A549 (cell line): ENCODE measurements at regions not wholly inside any gene's neighbourhood (a gene's known extent, or its start where the extent isn't known, plus 50 kb on each side); places are given as distances from the start of the nearest gene placed in this dataset.

Experiments
- ATAC-seq, 2 experiments: fragments of 200-7000 bp in 1 of 2; fragments of >200 bp in 1 of 2; cut with Nextera tagmentation in 1 of 2; cut with Tn5 transposase in 1 of 2; 3 replicates each; pipeline versions ENCODE4 v1.8.0 to v1.9.1; 2018 to 2020; ENCODE audit warnings: mild to moderate bottlenecking in 1 of 2, moderate library complexity in 1 of 2
- CTCF ChIA-PET: fragments of 300-600 bp; sonication (Branson Sonifier 250); formaldehyde crosslinking; extraction: SDS; loops from one replicate; lab custom pipeline; 2021; ENCODE audit warnings: antibody characterized with exemption, inconsistent platforms; lab: Yijun Ruan, JAX
- POLR2A ChIA-PET: fragments of 350-600 bp; formaldehyde crosslinking; extraction: SDS; loops from one replicate; lab custom pipeline; 2021; ENCODE audit warnings: antibody characterized with exemption, inconsistent platforms; lab: Yijun Ruan, JAX
- DNase-seq, 2 experiments: peaks; one replicate each; pipeline versions ENCODE4 v3.0.0 to v3.0.0-alpha.2; 2011 to 2016; ENCODE audit warnings: low read depth in 1 of 2, low spot score in 1 of 2
- FAIRE-seq: peaks from 2 replicates; lab custom pipeline; 2011; peaks lifted over from hg19 to GRCh38; lab: Jason Lieb, UNC
- H3K27ac ChIP-seq, 2 experiments: fragments of >200 bp; sonication (Bioruptor Twin); formaldehyde crosslinking; 3 replicates each; pipeline ENCODE4 v1.5.1; 2016 to 2017
- H3K4me1 ChIP-seq: fragments of >200 bp; sonication (Bioruptor Twin); formaldehyde crosslinking; 3 replicates; pipeline ENCODE4 v1.6.1; 2016
- H3K4me2 ChIP-seq: fragments of >200 bp; sonication (Bioruptor Twin); formaldehyde crosslinking; 3 replicates; pipeline ENCODE4 v1.6.1; 2016
- H3K4me3 ChIP-seq: fragments of >200 bp; sonication (Bioruptor Twin); formaldehyde crosslinking; 3 replicates; pipeline ENCODE4 v1.5.1; 2016
- H3K9me3 ChIP-seq: fragments of >200 bp; sonication (Bioruptor Twin); formaldehyde crosslinking; 3 replicates; pipeline ENCODE4 v1.6.1; 2016
- CHD4 ChIP-seq: fragments of 200-600 bp; sonication (generic); IDR thresholded peaks from 2 replicates; pipeline ENCODE4 v1.6.1; 2016; ENCODE audit warnings: antibody characterized with exemption, mild to moderate bottlenecking, borderline replicate concordance
- EHF ChIP-seq: fragments of 250-450 bp; sonication (Bioruptor Pico); IDR thresholded peaks from 2 replicates; pipeline ENCODE4 v1.5.0; 2020; ENCODE audit warnings: mild to moderate bottlenecking
- FOSB ChIP-seq: fragments of 250-450 bp; sonication (Bioruptor Pico); IDR thresholded peaks from 2 replicates; pipeline ENCODE4 v1.5.0; 2020; ENCODE audit warnings: mild to moderate bottlenecking, moderate library complexity
- FOSL2 ChIP-seq, 2 experiments: fragments of 450-650 bp in 1 of 2; fragments of >200 bp in 1 of 2; sonication (Bioruptor Twin) in 1 of 2; formaldehyde crosslinking; IDR thresholded peaks; 2 replicates each; pipeline versions ENCODE4 v1.5.0 to v1.6.1; 2016 to 2020; ENCODE audit warnings: mild to moderate bottlenecking in 1 of 2, moderate library complexity in 1 of 2
- FOXS1 ChIP-seq: fragments of 250-450 bp; sonication (Bioruptor Pico); IDR thresholded peaks from 2 replicates; pipeline ENCODE4 v1.5.0; 2020; ENCODE audit warnings: mild to moderate bottlenecking, moderate library complexity
- HDAC2 ChIP-seq: fragments of 200-600 bp; sonication (generic); IDR thresholded peaks from 2 replicates; pipeline ENCODE4 v1.6.1; 2016
- HEYL ChIP-seq: fragments of 250-450 bp; sonication (Bioruptor Pico); IDR thresholded peaks from 2 replicates; pipeline ENCODE4 v1.8.0; 2021; ENCODE audit warnings: mild to moderate bottlenecking, moderate library complexity
- HOXA7 ChIP-seq: fragments of 250-450 bp; sonication (Bioruptor Pico); IDR thresholded peaks from 2 replicates; pipeline ENCODE4 v1.5.0; 2020; ENCODE audit warnings: mild to moderate bottlenecking, moderate library complexity
- HOXB13 ChIP-seq: fragments of 250-450 bp; sonication (Bioruptor Pico); IDR thresholded peaks from 2 replicates; pipeline ENCODE4 v1.5.0; 2020; ENCODE audit warnings: low read depth, mild to moderate bottlenecking, moderate library complexity
- JUN ChIP-seq, 2 experiments: fragments of >200 bp; sonication (Bioruptor Twin); formaldehyde crosslinking; IDR thresholded peaks; 2 replicates in 1 of 2; 3 replicates in 1 of 2; pipeline ENCODE4 v1.6.1; 2016 to 2017
- JUNB ChIP-seq: fragments of >200 bp; sonication (Bioruptor Twin); formaldehyde crosslinking; IDR thresholded peaks from 2 replicates; pipeline ENCODE4 v1.6.1; 2016
- KDM5A ChIP-seq: fragments of 200-600 bp; sonication (generic); IDR thresholded peaks from 2 replicates; pipeline ENCODE4 v1.6.1; 2016; ENCODE audit warnings: antibody characterized with exemption, mild to moderate bottlenecking
- MAFK ChIP-seq: fragments of 450-650 bp; IDR thresholded peaks from 2 replicates; pipeline ENCODE4 v1.6.1; 2014; ENCODE audit not compliant: partially characterized antibody
- NR3C1 ChIP-seq: fragments of >200 bp; sonication (Bioruptor Twin); formaldehyde crosslinking; IDR thresholded peaks from 3 replicates; pipeline ENCODE4 v1.6.1; 2017
- RAD21 ChIP-seq, 2 experiments: fragments of >200 bp in 1 of 2; sonication (Bioruptor Twin) in 1 of 2; formaldehyde crosslinking in 1 of 2; IDR thresholded peaks in 1 of 2; conservative IDR thresholded peaks in 1 of 2; 2 replicates in 1 of 2; 3 replicates in 1 of 2; pipeline ENCODE4 v1.6.1; 2012 to 2018; ENCODE audit warnings: inconsistent platforms in 1 of 2
- RARB ChIP-seq: fragments of 250-450 bp; sonication (Bioruptor Pico); IDR thresholded peaks from 2 replicates; pipeline ENCODE4 v1.8.0; 2021; ENCODE audit warnings: mild to moderate bottlenecking, moderate library complexity
- RFX5 ChIP-seq: fragments of 450-650 bp; IDR thresholded peaks from 2 replicates; pipeline ENCODE4 v1.7.1; 2014; ENCODE audit warnings: antibody characterized with exemption, mild to moderate bottlenecking, moderate library complexity
- SMC3 ChIP-seq: fragments of >200 bp; sonication (Bioruptor Twin); formaldehyde crosslinking; IDR thresholded peaks from 3 replicates; pipeline ENCODE4 v1.6.1; 2018; ENCODE audit warnings: inconsistent platforms
- TP53 ChIP-seq: fragments of 250-450 bp; sonication (Bioruptor Pico); IDR thresholded peaks from 2 replicates; pipeline ENCODE4 v1.5.0; 2021; ENCODE audit warnings: mild to moderate bottlenecking, moderate library complexity
- ZFP36 ChIP-seq: fragments of 450-650 bp; IDR thresholded peaks from 2 replicates; pipeline ENCODE4 v1.6.1; 2014; ENCODE audit warnings: borderline replicate concordance; ENCODE audit not compliant: partially characterized antibody
- ZSCAN20 ChIP-seq: fragments of 250-450 bp; sonication (Bioruptor Pico); IDR thresholded peaks from 2 replicates; pipeline ENCODE4 v1.8.0; 2022; ENCODE audit warnings: mild to moderate bottlenecking, moderate library complexity
- WGBS: methylation state at CpG from one replicate; pipeline ENCODE4 v1.1.6; 2017; ENCODE audit errors: missing lambda C conversion rate; 5-methylcytosine and 5-hydroxymethylcytosine counted together
- TF ChIP-seq, protein P1 (sequence below): fragments of >200 bp; sonication (Bioruptor Twin); formaldehyde crosslinking; IDR thresholded peaks from 3 replicates; pipeline ENCODE4 v1.5.1; 2016
- TF ChIP-seq, protein P2 (sequence below): IDR thresholded peaks from 2 replicates; pipeline ENCODE4 v1.6.1; 2012; ENCODE audit warnings: low read depth, borderline replicate concordance
- TF ChIP-seq, protein P3 (sequence below): fragments of 250-450 bp; sonication (Bioruptor Pico); IDR thresholded peaks from 2 replicates; pipeline ENCODE4 v1.5.0; 2021; ENCODE audit warnings: mild to moderate bottlenecking, moderate library complexity, borderline replicate concordance
- TF ChIP-seq, protein P4 (sequence below): fragments of >200 bp; sonication (Bioruptor Twin); formaldehyde crosslinking; IDR thresholded peaks from 2 replicates; pipeline ENCODE4 v1.6.1; 2016
- TF ChIP-seq, protein P5 (sequence below): IDR thresholded peaks from 2 replicates; pipeline ENCODE4 v1.6.1; 2012
- TF ChIP-seq, protein P6 (sequence below): fragments of 200-600 bp; sonication (generic); IDR thresholded peaks from 2 replicates; pipeline ENCODE4 v1.6.1; 2016; ENCODE audit warnings: antibody characterized with exemption, mild to moderate bottlenecking, moderate library complexity
- TF ChIP-seq, protein P7 (sequence below): fragments of >200 bp; sonication (Bioruptor Twin); formaldehyde crosslinking; IDR thresholded peaks from 3 replicates; pipeline ENCODE4 v1.6.1; 2016

DNA sequence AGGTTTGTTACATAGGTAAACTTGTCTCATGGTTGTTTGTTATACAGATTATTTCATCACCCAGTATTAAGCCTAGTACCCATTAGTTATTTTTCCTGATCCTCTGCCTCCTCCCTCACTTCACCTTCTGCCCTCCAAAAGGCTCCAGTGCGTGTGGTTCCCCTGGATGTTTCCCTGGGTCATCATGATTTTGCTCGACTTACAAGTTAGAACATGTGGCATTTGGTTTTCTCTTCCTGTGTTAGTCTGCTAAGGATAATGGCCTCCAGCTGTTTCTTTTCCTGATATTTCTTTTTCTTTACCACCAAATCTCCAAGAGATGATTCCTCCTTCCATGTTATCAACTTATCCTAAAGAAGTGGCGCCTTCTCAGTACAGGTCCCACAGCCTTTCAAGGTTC lies 543.1 kb upstream of the ADGRL3 start:
- no peak overlapping the region for H3K4me2 ChIP-seq
- no peak for TF ChIP-seq FOXS1 (CRISPR knock-in tag)
- no peak for TF ChIP-seq ZSCAN20
- TF ChIP-seq HEYL, result no peak
- TF ChIP-seq CHD4, result no peak
- no peak for TF ChIP-seq HDAC2
- TF ChIP-seq, protein P1, sequence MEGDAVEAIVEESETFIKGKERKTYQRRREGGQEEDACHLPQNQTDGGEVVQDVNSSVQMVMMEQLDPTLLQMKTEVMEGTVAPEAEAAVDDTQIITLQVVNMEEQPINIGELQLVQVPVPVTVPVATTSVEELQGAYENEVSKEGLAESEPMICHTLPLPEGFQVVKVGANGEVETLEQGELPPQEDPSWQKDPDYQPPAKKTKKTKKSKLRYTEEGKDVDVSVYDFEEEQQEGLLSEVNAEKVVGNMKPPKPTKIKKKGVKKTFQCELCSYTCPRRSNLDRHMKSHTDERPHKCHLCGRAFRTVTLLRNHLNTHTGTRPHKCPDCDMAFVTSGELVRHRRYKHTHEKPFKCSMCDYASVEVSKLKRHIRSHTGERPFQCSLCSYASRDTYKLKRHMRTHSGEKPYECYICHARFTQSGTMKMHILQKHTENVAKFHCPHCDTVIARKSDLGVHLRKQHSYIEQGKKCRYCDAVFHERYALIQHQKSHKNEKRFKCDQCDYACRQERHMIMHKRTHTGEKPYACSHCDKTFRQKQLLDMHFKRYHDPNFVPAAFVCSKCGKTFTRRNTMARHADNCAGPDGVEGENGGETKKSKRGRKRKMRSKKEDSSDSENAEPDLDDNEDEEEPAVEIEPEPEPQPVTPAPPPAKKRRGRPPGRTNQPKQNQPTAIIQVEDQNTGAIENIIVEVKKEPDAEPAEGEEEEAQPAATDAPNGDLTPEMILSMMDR, result no peak
- no peak for TF ChIP-seq TP53 (CRISPR knock-in tag)
- TF ChIP-seq ZFP36, result no peak
- TF ChIP-seq RAD21 (conservative IDR thresholded peaks at IDR 0.05 in 1 of 2, IDR thresholded peaks at IDR 0.05 in 1 of 2), result no peak
- no peak for TF ChIP-seq NR3C1
- no peak for TF ChIP-seq RARB (CRISPR knock-in tag)
- TF ChIP-seq, protein P2, sequence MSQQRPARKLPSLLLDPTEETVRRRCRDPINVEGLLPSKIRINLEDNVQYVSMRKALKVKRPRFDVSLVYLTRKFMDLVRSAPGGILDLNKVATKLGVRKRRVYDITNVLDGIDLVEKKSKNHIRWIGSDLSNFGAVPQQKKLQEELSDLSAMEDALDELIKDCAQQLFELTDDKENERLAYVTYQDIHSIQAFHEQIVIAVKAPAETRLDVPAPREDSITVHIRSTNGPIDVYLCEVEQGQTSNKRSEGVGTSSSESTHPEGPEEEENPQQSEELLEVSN, result no peak
- TF ChIP-seq SMC3, result no peak
- TF ChIP-seq MAFK, result no peak
- no peak for TF ChIP-seq HOXA7 (CRISPR knock-in tag)
- TF ChIP-seq RFX5, result no peak
- CTCF ChIA-PET, result no interaction called here
- no peak overlapping the region for H3K27ac ChIP-seq
- FAIRE-seq, result no peak
- DNase-seq, result no peak
- WGBS, result 17% methylated on average over 3 of the region's 3 CpGs
- no peaks in the 10 kb centered on the region for H3K9me3 ChIP-seq
- no peaks in the 10 kb centered on the region for H3K4me1 ChIP-seq
- no peak overlapping the region for H3K4me3 ChIP-seq
- POLR2A ChIA-PET, result no interaction called here
- ATAC-seq, result no peak

DNA sequence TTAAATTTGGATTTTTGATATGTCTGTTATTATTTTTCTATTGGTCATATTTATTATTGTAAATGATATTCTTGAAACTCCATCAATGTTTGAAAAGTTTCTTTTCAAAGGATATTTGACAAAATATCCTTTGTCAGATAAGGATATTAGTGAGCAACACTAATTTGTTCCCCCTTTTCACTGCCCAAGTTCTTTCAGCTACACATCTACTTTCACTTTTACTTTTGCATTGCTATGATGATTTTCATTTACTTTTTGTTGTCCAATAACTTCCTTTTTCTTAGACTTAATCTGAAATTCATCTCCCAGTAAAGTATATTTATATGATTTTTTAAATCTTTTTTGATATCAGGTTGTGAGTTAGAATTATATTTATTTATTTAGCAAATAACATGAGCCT lies 542.3 kb upstream of the ADGRL3 start:
- no peak overlapping the region for H3K4me2 ChIP-seq
- ATAC-seq, result no peak
- H3K4me3 ChIP-seq, result no peak overlapping the region
- H3K4me1 ChIP-seq, result no peaks in the 10 kb centered on the region
- ChIA-PET CTCF (no interaction called here), POLR2A (no interaction called here)
- no peak for DNase-seq
- H3K9me3 ChIP-seq, result no peaks in the 10 kb centered on the region
- FAIRE-seq, result no peak
- H3K27ac ChIP-seq, result no peak overlapping the region
- TF ChIP-seq, protein P3, sequence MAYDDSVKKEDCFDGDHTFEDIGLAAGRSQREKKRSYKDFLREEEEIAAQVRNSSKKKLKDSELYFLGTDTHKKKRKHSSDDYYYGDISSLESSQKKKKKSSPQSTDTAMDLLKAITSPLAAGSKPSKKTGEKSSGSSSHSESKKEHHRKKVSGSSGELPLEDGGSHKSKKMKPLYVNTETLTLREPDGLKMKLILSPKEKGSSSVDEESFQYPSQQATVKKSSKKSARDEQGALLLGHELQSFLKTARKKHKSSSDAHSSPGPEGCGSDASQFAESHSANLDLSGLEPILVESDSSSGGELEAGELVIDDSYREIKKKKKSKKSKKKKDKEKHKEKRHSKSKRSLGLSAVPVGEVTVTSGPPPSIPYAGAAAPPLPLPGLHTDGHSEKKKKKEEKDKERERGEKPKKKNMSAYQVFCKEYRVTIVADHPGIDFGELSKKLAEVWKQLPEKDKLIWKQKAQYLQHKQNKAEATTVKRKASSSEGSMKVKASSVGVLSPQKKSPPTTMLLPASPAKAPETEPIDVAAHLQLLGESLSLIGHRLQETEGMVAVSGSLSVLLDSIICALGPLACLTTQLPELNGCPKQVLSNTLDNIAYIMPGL (CRISPR knock-in tag), result no peak
- TF ChIP-seq, protein P4, sequence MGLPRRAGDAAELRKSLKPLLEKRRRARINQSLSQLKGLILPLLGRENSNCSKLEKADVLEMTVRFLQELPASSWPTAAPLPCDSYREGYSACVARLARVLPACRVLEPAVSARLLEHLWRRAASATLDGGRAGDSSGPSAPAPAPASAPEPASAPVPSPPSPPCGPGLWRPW, result no peak
- TF ChIP-seq FOSL2 (IDR thresholded peaks at IDR 0.05) (no peak), FOSL2 (CRISPR knock-in tag; IDR thresholded peaks at IDR 0.05) (no peak), FOSB (CRISPR knock-in tag) (no peak), FOXS1 (CRISPR knock-in tag) (no peak), HOXB13 (CRISPR knock-in tag) (no peak), SMC3 (no peak), EHF (CRISPR knock-in tag) (no peak), JUN (IDR thresholded peaks at IDR 0.05) (no peak), JUNB (no peak), KDM5A (no peak), RARB (CRISPR knock-in tag) (no peak), HEYL (no peak)
- TF ChIP-seq, protein P5, sequence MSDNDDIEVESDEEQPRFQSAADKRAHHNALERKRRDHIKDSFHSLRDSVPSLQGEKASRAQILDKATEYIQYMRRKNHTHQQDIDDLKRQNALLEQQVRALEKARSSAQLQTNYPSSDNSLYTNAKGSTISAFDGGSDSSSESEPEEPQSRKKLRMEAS, result no peak
- TF ChIP-seq, protein P6, sequence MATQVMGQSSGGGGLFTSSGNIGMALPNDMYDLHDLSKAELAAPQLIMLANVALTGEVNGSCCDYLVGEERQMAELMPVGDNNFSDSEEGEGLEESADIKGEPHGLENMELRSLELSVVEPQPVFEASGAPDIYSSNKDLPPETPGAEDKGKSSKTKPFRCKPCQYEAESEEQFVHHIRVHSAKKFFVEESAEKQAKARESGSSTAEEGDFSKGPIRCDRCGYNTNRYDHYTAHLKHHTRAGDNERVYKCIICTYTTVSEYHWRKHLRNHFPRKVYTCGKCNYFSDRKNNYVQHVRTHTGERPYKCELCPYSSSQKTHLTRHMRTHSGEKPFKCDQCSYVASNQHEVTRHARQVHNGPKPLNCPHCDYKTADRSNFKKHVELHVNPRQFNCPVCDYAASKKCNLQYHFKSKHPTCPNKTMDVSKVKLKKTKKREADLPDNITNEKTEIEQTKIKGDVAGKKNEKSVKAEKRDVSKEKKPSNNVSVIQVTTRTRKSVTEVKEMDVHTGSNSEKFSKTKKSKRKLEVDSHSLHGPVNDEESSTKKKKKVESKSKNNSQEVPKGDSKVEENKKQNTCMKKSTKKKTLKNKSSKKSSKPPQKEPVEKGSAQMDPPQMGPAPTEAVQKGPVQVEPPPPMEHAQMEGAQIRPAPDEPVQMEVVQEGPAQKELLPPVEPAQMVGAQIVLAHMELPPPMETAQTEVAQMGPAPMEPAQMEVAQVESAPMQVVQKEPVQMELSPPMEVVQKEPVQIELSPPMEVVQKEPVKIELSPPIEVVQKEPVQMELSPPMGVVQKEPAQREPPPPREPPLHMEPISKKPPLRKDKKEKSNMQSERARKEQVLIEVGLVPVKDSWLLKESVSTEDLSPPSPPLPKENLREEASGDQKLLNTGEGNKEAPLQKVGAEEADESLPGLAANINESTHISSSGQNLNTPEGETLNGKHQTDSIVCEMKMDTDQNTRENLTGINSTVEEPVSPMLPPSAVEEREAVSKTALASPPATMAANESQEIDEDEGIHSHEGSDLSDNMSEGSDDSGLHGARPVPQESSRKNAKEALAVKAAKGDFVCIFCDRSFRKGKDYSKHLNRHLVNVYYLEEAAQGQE, result no peak
- TF ChIP-seq, protein P7, sequence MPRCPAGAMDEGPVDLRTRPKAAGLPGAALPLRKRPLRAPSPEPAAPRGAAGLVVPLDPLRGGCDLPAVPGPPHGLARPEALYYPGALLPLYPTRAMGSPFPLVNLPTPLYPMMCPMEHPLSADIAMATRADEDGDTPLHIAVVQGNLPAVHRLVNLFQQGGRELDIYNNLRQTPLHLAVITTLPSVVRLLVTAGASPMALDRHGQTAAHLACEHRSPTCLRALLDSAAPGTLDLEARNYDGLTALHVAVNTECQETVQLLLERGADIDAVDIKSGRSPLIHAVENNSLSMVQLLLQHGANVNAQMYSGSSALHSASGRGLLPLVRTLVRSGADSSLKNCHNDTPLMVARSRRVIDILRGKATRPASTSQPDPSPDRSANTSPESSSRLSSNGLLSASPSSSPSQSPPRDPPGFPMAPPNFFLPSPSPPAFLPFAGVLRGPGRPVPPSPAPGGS, result no peak
